Vagina (tissue), 2 donors: ENCODE measurements at regions not wholly inside any gene's neighbourhood (a gene's known extent, or its start where the extent isn't known, plus 50 kb on each side); places are given as distances from the start of the nearest gene placed in this dataset.

Source experiments
- DNase-seq, 2 donors: peaks; one replicate each; pipeline ENCODE4 v3.0.0-alpha.2; 2017; ENCODE audit errors: extremely low spot score in 2 of 2
- H3K27ac ChIP-seq: fragments of 200-600 bp; sonication (generic); one replicate; pipeline ENCODE4 v1.5.1; 2019
- H3K27me3 ChIP-seq: fragments of 200-600 bp; sonication (generic); one replicate; pipeline ENCODE4 v1.5.1; 2019
- H3K36me3 ChIP-seq, 2 donors: fragments of 200-600 bp; sonication (generic); one replicate each; pipeline ENCODE4 v1.5.1; 2017 to 2019
- H3K4me1 ChIP-seq: fragments of 200-600 bp; sonication (generic); one replicate; pipeline ENCODE4 v1.5.1; 2019
- H3K4me3 ChIP-seq, 2 donors: fragments of 200-600 bp; sonication (generic); 1 replicate in 1 of 2; 2 replicates in 1 of 2; pipeline ENCODE4 v1.5.1; 2016 to 2019
- H3K9me3 ChIP-seq: fragments of 200-600 bp; sonication (generic); one replicate; pipeline ENCODE4 v1.5.1; 2019
- POLR2A ChIP-seq, 2 donors: fragments of 450-650 bp; IDR thresholded peaks; one replicate each; pipeline ENCODE4 v1.6.1; 2017; ENCODE audit warnings: antibody characterized with exemption in 2 of 2, mild to moderate bottlenecking in 2 of 2, moderate library complexity in 2 of 2
- POLR2AphosphoS5 ChIP-seq, 2 donors: sonication (generic); formaldehyde crosslinking; IDR thresholded peaks; one replicate each; pipeline ENCODE4 v1.9.0; 2017; ENCODE audit warnings: antibody characterized with exemption in 2 of 2, mild to moderate bottlenecking in 2 of 2, low read depth in 1 of 2; ENCODE audit not compliant: insufficient read depth in 1 of 2
- intact Hi-C: fragments of 100-400 bp; cut with DNase I; formaldehyde crosslinking; loops from one replicate; pipeline ENCODE4 v1.15.1; 2023
- TF ChIP-seq, protein P1 (sequence below), 3 experiments: fragments of 450-650 bp in 2 of 3; fragments of 200-600 bp in 1 of 3; sonication (generic) in 1 of 3; IDR thresholded peaks; one replicate each; pipeline ENCODE4 v1.5.1; 2017 to 2019; ENCODE audit warnings: antibody characterized with exemption in 3 of 3, mild to moderate bottlenecking in 2 of 3, moderate library complexity in 2 of 3

DNA sequence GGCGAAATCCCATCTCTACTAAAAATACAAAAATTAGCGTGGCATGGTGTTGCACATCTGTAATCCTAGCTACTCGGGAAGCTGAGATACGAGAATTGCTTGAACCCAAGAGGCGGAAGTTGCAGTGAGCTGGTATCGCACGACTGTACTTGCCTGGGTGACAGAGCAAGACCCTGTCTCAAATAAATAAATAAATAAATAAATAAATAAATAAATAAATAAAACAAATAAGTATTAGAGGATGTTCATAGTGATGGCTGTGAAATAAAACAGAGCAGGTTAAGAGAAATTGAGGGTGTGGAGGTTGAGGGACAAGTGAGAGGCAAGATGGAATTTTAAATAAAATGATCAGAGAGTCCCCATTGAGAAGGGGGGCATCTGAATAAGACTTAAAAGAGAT lies 124.7 kb upstream of the DST start:
- Histone ChIP-seq H3K36me3 (no peaks in the 10 kb centered on the region), H3K27me3 (no peaks in the 10 kb centered on the region), H3K4me1 (peaks cover 34% of the 10 kb centered on the region), H3K27ac (no peak overlapping the region), H3K4me3 (no peak overlapping the region), H3K9me3 (no peaks in the 10 kb centered on the region)
- TF ChIP-seq POLR2A (IDR thresholded peaks at IDR 0.05): no peak
- TF ChIP-seq, protein P1, sequence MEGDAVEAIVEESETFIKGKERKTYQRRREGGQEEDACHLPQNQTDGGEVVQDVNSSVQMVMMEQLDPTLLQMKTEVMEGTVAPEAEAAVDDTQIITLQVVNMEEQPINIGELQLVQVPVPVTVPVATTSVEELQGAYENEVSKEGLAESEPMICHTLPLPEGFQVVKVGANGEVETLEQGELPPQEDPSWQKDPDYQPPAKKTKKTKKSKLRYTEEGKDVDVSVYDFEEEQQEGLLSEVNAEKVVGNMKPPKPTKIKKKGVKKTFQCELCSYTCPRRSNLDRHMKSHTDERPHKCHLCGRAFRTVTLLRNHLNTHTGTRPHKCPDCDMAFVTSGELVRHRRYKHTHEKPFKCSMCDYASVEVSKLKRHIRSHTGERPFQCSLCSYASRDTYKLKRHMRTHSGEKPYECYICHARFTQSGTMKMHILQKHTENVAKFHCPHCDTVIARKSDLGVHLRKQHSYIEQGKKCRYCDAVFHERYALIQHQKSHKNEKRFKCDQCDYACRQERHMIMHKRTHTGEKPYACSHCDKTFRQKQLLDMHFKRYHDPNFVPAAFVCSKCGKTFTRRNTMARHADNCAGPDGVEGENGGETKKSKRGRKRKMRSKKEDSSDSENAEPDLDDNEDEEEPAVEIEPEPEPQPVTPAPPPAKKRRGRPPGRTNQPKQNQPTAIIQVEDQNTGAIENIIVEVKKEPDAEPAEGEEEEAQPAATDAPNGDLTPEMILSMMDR (IDR thresholded peaks at IDR 0.05): no peak
- no peak for TF ChIP-seq POLR2AphosphoS5 (IDR thresholded peaks at IDR 0.05; ENCODE audit: insufficient read depth in 1 of 2, low read depth in 1 of 2)
- DNase-seq: no peak
- intact Hi-C loops: no loop called here

DNA sequence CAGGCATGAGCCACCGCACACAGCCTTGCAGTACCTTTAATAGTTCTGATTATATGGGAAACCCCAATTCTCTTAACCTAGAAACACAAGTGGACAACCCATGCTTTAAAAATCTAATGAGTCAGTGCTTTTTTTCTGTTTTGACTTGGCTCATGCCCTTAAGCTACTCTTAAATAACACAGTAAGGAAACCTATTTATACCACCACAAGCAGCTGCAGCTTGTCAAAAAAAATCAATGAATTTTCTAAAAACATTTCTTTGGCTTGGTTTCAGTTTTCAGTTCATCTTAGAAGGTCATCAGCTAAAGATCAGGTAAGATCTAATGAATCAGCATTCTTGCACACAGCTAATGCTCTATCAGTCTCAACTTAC lies 124.1 kb upstream of the DST start:
- Histone ChIP-seq H3K27me3 (no peaks in the 10 kb centered on the region), H3K9me3 (no peaks in the 10 kb centered on the region), H3K36me3 (no peaks in the 10 kb centered on the region), H3K4me1 (peaks cover 28% of the 10 kb centered on the region), H3K4me3 (no peak overlapping the region), H3K27ac (no peak overlapping the region)
- intact Hi-C loops: no loop called here
- TF ChIP-seq, protein P1 (IDR thresholded peaks at IDR 0.05): no peak
- TF ChIP-seq POLR2AphosphoS5 (IDR thresholded peaks at IDR 0.05; ENCODE audit: insufficient read depth in 1 of 2, low read depth in 1 of 2): no peak
- no peak for TF ChIP-seq POLR2A (IDR thresholded peaks at IDR 0.05)
- no peak for DNase-seq

DNA sequence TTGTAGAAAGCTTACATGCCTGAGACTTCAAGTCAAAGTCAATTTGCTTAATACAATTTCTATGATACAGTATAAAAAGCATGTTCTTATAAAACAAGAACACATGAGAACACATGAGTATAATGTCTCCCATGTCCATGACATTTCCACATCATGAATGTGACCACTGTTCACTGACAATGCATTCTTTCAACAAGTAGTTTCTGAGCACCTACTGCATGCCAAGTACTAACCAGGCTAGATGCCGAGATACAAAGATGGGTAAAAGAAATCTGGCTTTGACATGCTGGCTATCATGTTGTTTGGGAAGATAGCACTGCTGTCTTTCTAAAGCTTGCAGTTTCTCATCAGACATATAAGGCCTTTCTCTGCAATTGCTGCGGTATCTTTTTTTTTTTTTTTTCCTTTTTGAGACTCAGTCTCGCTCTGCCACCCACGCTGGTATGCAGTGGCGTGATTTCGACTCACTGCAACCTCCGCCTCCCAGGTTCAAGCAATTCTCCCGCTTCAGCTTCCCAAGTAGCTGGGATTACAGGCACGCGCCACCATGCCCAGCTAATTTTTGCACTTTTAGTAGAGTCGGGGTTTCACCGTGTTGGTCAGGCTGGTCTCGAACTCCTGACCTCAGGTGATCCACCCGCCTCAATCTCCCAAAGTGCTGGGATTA lies 123.6 kb upstream of the DST start:
- H3K27ac ChIP-seq: no peak overlapping the region

DNA sequence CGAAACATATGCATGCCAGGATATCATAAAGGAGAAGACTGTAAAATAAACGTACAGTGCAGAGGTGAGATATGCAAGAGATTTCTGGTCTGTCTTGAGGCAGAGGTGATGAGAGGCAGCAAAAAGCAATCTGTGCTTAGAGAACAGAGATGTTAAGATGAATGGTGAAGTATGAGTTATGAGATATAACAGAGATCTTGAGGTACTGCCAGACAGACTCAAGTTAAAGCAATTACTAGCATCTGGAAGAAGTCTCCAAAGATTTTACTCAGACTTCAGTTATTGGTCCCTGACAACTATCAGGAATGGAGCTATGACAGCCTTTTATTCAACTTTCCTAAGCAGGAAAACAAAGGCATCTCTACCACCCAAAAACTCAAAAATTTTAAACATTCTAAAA lies 122.8 kb upstream of the DST start:
- TF ChIP-seq, protein P1 (IDR thresholded peaks at IDR 0.05): no peak
- TF ChIP-seq POLR2A (IDR thresholded peaks at IDR 0.05): no peak
- TF ChIP-seq POLR2AphosphoS5 (IDR thresholded peaks at IDR 0.05; ENCODE audit: insufficient read depth in 1 of 2, low read depth in 1 of 2): no peak
- H3K9me3 ChIP-seq: no peaks in the 10 kb centered on the region
- H3K4me3 ChIP-seq: no peak overlapping the region
- peaks cover 27% of the 10 kb centered on the region for H3K4me1 ChIP-seq
- no peaks in the 10 kb centered on the region for H3K27me3 ChIP-seq
- DNase-seq: no peak
- H3K27ac ChIP-seq: no peak overlapping the region
- no peaks in the 10 kb centered on the region for H3K36me3 ChIP-seq
- intact Hi-C loops: no loop called here

More for the DNA sequence above, 123.6 kb upstream of the DST start:
- DNase-seq: no peak
- peaks cover 27% of the 10 kb centered on the region for H3K4me1 ChIP-seq
- no peak overlapping the region for H3K4me3 ChIP-seq
- TF ChIP-seq, protein P1 (IDR thresholded peaks at IDR 0.05): no peak
- no peak for TF ChIP-seq POLR2AphosphoS5 (IDR thresholded peaks at IDR 0.05; ENCODE audit: insufficient read depth in 1 of 2, low read depth in 1 of 2)
- TF ChIP-seq POLR2A (IDR thresholded peaks at IDR 0.05): no peak
- intact Hi-C loops: no loop called here
- H3K27me3 ChIP-seq: no peaks in the 10 kb centered on the region
- no peaks in the 10 kb centered on the region for H3K9me3 ChIP-seq
- H3K36me3 ChIP-seq: no peaks in the 10 kb centered on the region

DNA sequence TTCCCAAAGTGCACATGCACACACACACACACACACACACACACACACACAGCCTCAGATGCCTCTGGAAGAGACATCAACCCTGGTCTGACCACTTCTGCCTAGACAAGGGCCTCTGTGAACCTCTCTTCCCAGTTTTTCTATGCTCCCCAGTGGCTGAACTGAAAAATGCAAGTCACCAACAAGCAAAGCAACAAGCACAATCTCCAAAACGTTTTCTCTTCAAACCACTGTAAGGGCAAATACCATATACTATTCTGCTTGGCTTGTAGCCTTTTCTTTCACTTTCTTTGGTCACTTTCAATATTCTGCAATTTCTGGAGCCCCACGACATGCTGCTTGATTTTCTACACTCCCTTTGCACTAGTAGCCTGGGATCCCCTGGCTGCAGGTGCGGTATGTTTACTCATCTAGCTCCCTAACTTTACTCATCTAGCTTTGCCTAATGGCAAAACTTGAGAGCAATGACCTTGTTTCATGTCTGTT lies 121.4 kb upstream of the DST start:
- DNase-seq: no peak
- no peak overlapping the region for H3K4me3 ChIP-seq
- no peak for TF ChIP-seq POLR2A (IDR thresholded peaks at IDR 0.05)
- TF ChIP-seq POLR2AphosphoS5 (IDR thresholded peaks at IDR 0.05; ENCODE audit: insufficient read depth in 1 of 2, low read depth in 1 of 2): no peak
- TF ChIP-seq, protein P1 (IDR thresholded peaks at IDR 0.05): no peak
- H3K9me3 ChIP-seq: no peaks in the 10 kb centered on the region
- intact Hi-C loops: no loop called here
- H3K36me3 ChIP-seq: no peaks in the 10 kb centered on the region
- H3K27ac ChIP-seq: no peak overlapping the region
- H3K27me3 ChIP-seq: no peaks in the 10 kb centered on the region
- peaks cover 35% of the 10 kb centered on the region for H3K4me1 ChIP-seq
